ENCODE measurements at regions not wholly inside any gene's neighbourhood (a gene's known extent, or its start where the extent isn't known, plus 50 kb on each side); places are given as distances from the start of the nearest gene placed in this dataset.

GRCh38 chr1:168387781-168388760 is 107.4 kb downstream of the TBX19 start:
- TF ChIP-seq CTCF (IDR thresholded peaks at IDR 0.05) (no peak), POLR2A (IDR thresholded peaks at IDR 0.05) (no peak), POLR2AphosphoS5 (IDR thresholded peaks at IDR 0.05) (no peak)
